Activated T-helper 2 cell treated with anti-CD3 and anti-CD28 coated beads, Interferon-gamma antibody, Interleukin-2, Interleukin-4, amounts not matched to agents 10 μg/mL and 5 μg/mL and 100 μg/mL, durations not matched to agents 14 hours and 24 hours and 36 hours (primary cell): ENCODE measurements at regions not wholly inside any gene's neighbourhood (a gene's known extent, or its start where the extent isn't known, plus 50 kb on each side); places are given as distances from the start of the nearest gene placed in this dataset.

ENCODE experiments used
- DNase-seq: peaks from one replicate; pipeline ENCODE4 v3.0.0; 2021; ENCODE audit warnings: low spot score
- H3K27ac Mint-ChIP-seq: one replicate; pipeline ENCODE4 v1.8.0; 2021; ENCODE audit warnings: mixed read lengths
- H3K27me3 Mint-ChIP-seq: one replicate; pipeline ENCODE4 v1.8.0; 2021; ENCODE audit warnings: low read depth, mixed read lengths
- H3K36me3 Mint-ChIP-seq: one replicate; pipeline ENCODE4 v1.8.0; 2021; ENCODE audit warnings: low read depth, mixed read lengths
- H3K4me1 Mint-ChIP-seq: one replicate; pipeline ENCODE4 v1.8.0; 2021; ENCODE audit warnings: low read depth, mixed read lengths
- H3K4me3 Mint-ChIP-seq: one replicate; pipeline ENCODE4 v1.8.0; 2021; ENCODE audit warnings: low read depth, mild to moderate bottlenecking, moderate library complexity, mixed read lengths
- H3K9me3 Mint-ChIP-seq: one replicate; pipeline ENCODE4 v1.8.0; 2021; ENCODE audit warnings: mixed read lengths
- intact Hi-C: fragments of 100-400 bp; cut with micrococcal nuclease; formaldehyde crosslinking; loops from one replicate; pipeline ENCODE4 v1.15.1; 2023

- Mint-ChIP-seq H3K27me3 (no peaks in the 10 kb centered on the region), H3K36me3 (no peaks in the 10 kb centered on the region)
- DNase-seq = no peak
Measured at GRCh38 chr6:126937426-126937825, 181.0 kb upstream of the RSPO3 start.

GRCh38 chr6:126939784-126940183, 178.7 kb upstream of the RSPO3 start:
- intact Hi-C loops = no loop called here
- H3K9me3 Mint-ChIP-seq = no peaks in the 10 kb centered on the region
- H3K36me3 Mint-ChIP-seq = no peaks in the 10 kb centered on the region
- no peak overlapping the region for H3K4me3 Mint-ChIP-seq
- no peak for DNase-seq
- H3K27ac Mint-ChIP-seq = no peak overlapping the region
- no peaks in the 10 kb centered on the region for H3K27me3 Mint-ChIP-seq
- H3K4me1 Mint-ChIP-seq = no peaks in the 10 kb centered on the region

More at GRCh38 chr6:126937426-126937825, 181.0 kb upstream of the RSPO3 start:
- Mint-ChIP-seq H3K9me3 (no peaks in the 10 kb centered on the region), H3K27ac (no peak overlapping the region), H3K4me1 (no peaks in the 10 kb centered on the region), H3K4me3 (no peak overlapping the region)
- intact Hi-C loops = no loop called here

GRCh38 chr6:126941751-126942150, 176.7 kb upstream of the RSPO3 start:
- no peaks in the 10 kb centered on the region for H3K27me3 Mint-ChIP-seq
- no peak overlapping the region for H3K4me3 Mint-ChIP-seq
- no peaks in the 10 kb centered on the region for H3K4me1 Mint-ChIP-seq
- no peak overlapping the region for H3K27ac Mint-ChIP-seq
- intact Hi-C loops = no loop called here
- H3K36me3 Mint-ChIP-seq = no peaks in the 10 kb centered on the region
- DNase-seq = no peak
- H3K9me3 Mint-ChIP-seq = no peaks in the 10 kb centered on the region

DNA sequence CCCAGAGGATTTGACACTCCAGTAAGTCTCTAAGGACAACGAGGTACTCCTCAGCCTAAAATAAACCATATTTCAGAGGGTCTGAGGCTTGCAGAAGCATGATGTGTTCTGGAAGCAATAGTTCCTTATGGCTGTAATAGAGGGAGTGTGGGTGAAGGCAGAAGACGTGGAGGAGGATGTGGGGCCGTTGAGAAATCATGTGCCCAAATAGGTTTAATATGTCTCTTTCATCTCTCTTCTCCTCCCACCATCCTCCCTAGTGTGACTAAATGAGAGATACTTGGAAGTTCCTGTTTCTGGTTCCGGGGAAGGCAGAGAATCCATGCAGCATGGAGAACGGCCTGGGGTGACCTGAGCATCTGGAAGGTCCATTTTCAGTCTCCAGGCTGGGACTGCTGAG, 174.0 kb upstream of the RSPO3 start:
- Mint-ChIP-seq H3K27ac (no peak overlapping the region), H3K4me3 (no peak overlapping the region), H3K27me3 (no peaks in the 10 kb centered on the region), H3K9me3 (no peaks in the 10 kb centered on the region), H3K4me1 (no peaks in the 10 kb centered on the region), H3K36me3 (no peaks in the 10 kb centered on the region)
- intact Hi-C loops = no loop called here
- no peak for DNase-seq

- H3K4me1 Mint-ChIP-seq = no peaks in the 10 kb centered on the region
- H3K4me3 Mint-ChIP-seq = no peak overlapping the region
- intact Hi-C loops = no loop called here
- no peaks in the 10 kb centered on the region for H3K36me3 Mint-ChIP-seq
- no peak for DNase-seq
- H3K9me3 Mint-ChIP-seq = no peaks in the 10 kb centered on the region
- H3K27ac Mint-ChIP-seq = no peak overlapping the region
- no peaks in the 10 kb centered on the region for H3K27me3 Mint-ChIP-seq
Measured at GRCh38 chr6:126945150-126945685, 173.3 kb upstream of the RSPO3 start.

DNA sequence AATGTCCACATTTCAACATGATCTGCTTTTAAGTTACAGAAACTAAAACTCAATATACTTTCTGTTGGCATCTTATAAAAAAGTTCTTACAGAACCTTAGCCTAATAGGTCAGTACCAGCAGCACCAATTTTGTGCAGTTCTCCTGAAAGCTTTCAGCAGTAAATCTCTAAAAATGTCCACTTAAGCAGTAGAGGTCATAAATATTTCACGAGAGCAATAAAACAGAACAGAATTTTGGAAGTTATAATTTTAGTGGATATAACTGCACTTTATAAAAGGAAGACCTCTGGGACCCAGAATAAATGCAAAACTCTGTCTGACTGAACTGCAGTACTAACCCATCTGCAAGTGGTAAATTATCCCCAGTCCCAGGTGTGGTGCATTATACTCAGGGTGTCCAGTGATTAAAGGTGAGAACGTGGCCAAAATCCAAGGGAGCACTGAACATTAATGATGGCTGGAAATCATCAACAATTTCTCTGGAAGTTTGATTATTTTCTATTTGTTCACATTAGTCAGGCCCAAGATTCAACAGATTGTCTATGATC, 172.6 kb upstream of the RSPO3 start:
- no peak overlapping the region for H3K27ac Mint-ChIP-seq
- no peaks in the 10 kb centered on the region for H3K9me3 Mint-ChIP-seq
- no peak for DNase-seq
- intact Hi-C loops = no loop called here
- no peak overlapping the region for H3K4me3 Mint-ChIP-seq
- H3K36me3 Mint-ChIP-seq = no peaks in the 10 kb centered on the region
- no peaks in the 10 kb centered on the region for H3K27me3 Mint-ChIP-seq
- no peaks in the 10 kb centered on the region for H3K4me1 Mint-ChIP-seq

DNA sequence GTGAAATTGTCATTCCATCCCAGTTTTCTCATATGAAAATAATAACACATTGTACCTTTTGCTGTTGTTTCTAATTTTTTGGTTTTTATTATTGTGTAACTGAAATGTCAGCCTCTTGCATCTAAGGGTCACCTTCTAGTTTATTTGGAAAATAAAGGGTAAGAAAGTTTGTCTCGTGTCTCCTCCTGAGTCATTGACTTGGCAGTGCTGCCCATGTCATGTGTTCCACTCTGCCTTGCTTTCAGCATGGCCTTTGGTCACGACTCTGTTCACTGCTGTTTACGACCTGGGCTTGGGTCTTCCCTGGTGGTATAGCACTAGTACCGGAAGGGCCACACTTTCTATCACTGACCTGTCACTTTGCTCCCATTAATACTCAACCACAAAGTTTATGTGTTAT, 171.4 kb upstream of the RSPO3 start:
- H3K27me3 Mint-ChIP-seq = no peaks in the 10 kb centered on the region
- no peaks in the 10 kb centered on the region for H3K4me1 Mint-ChIP-seq
- no peak overlapping the region for H3K4me3 Mint-ChIP-seq

DNA sequence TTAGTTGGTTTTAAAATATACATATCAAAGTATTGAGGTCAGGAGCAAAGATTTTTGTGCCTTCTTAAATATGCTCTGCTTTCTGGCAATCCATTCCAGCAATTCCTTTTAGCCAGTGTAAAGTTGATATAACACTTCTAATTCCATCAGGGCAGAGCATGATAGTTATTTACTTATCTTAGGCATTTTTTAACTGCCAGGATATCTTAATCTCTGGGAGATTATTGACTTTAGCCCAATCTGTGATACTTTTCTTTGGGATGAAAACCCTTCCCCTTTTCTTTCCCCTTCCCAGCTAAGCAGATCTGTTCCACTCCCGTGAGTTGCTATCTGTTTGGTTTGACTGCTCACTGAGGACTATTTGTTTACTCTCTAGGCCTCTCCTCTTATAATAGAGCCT, 168.7 kb upstream of the RSPO3 start:
- Mint-ChIP-seq H3K4me3 (no peak overlapping the region), H3K36me3 (no peaks in the 10 kb centered on the region), H3K9me3 (no peaks in the 10 kb centered on the region), H3K27ac (no peak overlapping the region), H3K4me1 (no peaks in the 10 kb centered on the region), H3K27me3 (no peaks in the 10 kb centered on the region)
- intact Hi-C loops = no loop called here
- no peak for DNase-seq

More for the DNA sequence above, 171.4 kb upstream of the RSPO3 start:
- no peaks in the 10 kb centered on the region for H3K36me3 Mint-ChIP-seq
- no peak for DNase-seq
- H3K9me3 Mint-ChIP-seq = no peaks in the 10 kb centered on the region
- H3K27ac Mint-ChIP-seq = no peak overlapping the region
- intact Hi-C loops = no loop called here

- no peak for DNase-seq
- H3K27me3 Mint-ChIP-seq = no peaks in the 10 kb centered on the region
- intact Hi-C loops = no loop called here
- H3K36me3 Mint-ChIP-seq = no peaks in the 10 kb centered on the region
- no peak overlapping the region for H3K4me3 Mint-ChIP-seq
- no peaks in the 10 kb centered on the region for H3K9me3 Mint-ChIP-seq
- no peaks in the 10 kb centered on the region for H3K4me1 Mint-ChIP-seq
- no peak overlapping the region for H3K27ac Mint-ChIP-seq
Measured at GRCh38 chr6:126955621-126956020, 162.8 kb upstream of the RSPO3 start.

GRCh38 chr6:126957721-126958120, 160.8 kb upstream of the RSPO3 start:
- Mint-ChIP-seq H3K36me3 (no peaks in the 10 kb centered on the region), H3K27me3 (no peaks in the 10 kb centered on the region), H3K27ac (no peak overlapping the region), H3K9me3 (no peaks in the 10 kb centered on the region), H3K4me1 (no peaks in the 10 kb centered on the region), H3K4me3 (no peak overlapping the region)
- no peak for DNase-seq
- intact Hi-C loops = no loop called here

DNA sequence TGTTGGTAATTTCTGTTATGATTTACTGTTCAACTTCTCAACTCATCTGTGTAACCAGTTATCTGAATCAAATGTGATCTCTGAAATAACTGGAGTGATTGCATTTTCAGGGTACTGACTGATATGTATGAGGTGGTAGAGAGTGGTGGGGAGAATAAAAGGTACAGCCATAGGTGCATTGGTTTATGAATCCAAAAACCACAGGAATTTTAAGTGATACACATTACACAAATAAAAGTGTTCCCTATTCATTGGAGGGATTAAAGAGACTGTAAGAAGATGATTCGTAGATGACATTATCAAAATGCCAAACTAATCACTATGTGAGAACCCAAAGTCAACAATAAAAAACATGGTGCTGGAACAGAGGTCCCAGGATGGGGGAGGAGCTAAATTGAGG, 158.7 kb upstream of the RSPO3 start:
- Mint-ChIP-seq H3K27me3 (no peaks in the 10 kb centered on the region), H3K9me3 (no peaks in the 10 kb centered on the region), H3K27ac (no peak overlapping the region), H3K4me3 (no peak overlapping the region), H3K4me1 (no peaks in the 10 kb centered on the region), H3K36me3 (no peaks in the 10 kb centered on the region)
- no peak for DNase-seq
- intact Hi-C loops = no loop called here

DNA sequence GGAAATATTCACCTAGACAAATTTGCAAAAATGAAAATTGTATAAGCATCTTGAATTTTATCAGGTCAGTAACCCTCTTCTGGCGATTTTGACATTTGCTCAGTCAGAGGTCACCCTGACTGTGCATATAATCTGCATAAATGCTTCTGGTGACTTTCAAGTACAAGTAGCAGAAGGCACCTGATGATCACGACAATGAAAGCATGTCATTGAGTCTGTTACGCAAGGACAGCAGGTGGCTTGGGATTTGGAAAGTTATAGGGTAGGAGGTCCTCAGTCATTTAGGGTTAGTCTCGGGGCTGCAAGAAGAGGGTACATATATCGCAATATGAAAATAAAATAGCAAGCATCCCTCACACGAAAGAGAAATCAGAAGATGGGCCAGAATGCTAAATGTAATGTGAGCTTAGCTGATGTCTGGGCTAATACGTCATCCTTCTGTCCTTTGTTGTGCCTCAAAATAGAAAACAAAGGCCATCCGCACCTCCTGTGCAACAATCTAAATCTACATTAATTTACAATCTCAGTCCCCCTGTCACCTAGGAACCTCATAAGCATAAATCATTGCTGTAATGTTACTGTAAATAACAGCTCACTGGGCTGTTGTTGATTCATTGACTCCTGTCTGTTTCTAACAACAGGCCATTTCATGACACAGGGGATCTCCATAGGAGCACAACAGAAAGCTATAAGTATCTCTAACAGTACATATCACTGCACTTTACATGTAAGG, 155.2 kb upstream of the RSPO3 start:
- Mint-ChIP-seq H3K4me1 (no peaks in the 10 kb centered on the region), H3K36me3 (no peaks in the 10 kb centered on the region), H3K9me3 (no peaks in the 10 kb centered on the region), H3K27me3 (no peaks in the 10 kb centered on the region), H3K4me3 (no peak overlapping the region), H3K27ac (no peak overlapping the region)
- DNase-seq = no peak
- intact Hi-C loops = no loop called here

DNA sequence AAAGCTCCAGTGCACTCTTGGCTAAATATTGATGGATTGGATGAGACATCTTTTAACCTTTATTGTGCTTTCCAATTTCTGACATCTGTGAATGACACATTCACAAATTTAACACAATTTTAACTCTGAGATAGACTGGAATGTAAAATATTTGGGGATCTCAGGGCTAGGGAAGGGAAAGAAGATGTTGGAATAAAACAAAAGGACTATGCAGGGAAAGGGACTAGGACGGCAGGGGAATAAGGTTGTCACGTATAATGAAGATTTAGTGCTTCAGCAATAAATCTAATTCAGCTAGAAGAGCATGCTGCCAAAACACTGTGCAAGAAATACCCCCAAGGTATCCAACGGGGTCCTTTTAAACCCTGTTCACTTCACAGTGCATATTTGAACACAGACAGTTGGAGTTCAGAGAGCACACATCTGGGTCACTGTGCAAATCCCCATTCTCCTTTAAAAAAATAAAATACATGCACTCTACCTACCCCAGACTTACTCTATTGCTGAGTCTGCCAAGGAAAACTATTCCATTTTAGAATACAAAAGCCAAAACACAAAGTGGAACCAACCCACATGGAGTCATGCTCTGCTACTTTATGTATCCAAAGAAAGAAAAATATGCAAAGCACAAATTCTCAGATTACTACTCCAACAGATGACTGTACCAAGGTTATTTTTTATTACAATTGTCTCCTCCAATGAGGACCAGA, 151.0 kb upstream of the RSPO3 start:
- Mint-ChIP-seq H3K27me3 (no peaks in the 10 kb centered on the region), H3K4me3 (no peak overlapping the region), H3K4me1 (no peaks in the 10 kb centered on the region), H3K9me3 (no peaks in the 10 kb centered on the region), H3K27ac (no peak overlapping the region), H3K36me3 (no peaks in the 10 kb centered on the region)
- DNase-seq = no peak
- intact Hi-C loops = no loop called here
